ENCODE measurements at regions not wholly inside any gene's neighbourhood (a gene's known extent, or its start where the extent isn't known, plus 50 kb on each side); places are given as distances from the start of the nearest gene placed in this dataset.

DNA sequence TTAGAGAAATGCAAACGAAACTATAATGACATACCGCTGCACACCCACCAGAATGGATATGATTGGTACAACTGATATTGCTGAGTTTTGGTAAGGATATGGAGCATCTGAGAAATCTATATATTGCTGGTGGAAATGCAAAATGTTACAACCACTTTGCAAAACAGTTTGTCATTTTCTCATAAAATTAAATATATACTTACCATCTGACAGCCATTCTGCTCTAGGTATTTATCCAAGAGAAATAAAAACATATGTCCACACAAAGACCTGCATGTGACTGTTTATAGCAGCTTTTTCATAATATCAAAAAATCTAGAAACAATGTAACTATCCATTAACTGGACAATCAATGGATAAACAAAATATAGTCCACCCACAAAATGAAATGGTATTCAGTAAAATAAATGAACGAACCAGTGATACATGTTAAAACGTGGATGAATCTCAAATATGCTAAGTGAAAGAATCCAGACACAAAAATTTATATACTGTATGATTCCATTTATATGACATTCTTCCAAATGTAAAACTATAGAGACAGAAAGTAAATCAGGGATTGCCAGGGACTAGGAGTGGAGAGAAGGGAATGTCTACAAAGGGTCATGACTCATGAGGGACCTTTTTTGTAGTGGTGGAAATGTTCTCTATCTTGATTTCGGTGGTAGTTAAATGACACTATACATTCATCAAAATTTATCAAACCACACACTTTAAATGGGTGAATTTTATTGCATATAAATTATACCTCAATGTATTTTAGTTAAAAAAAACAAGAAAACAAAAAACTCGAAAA lies 312.0 kb upstream of the GLI3 start:
- TF ChIP-seq POLR2AphosphoS5 (IDR thresholded peaks at IDR 0.05; ENCODE audit: low read depth, low read length) = no peak
- no peak for TF ChIP-seq CTCF (IDR thresholded peaks at IDR 0.05)
- no peak for TF ChIP-seq EP300 (IDR thresholded peaks at IDR 0.05; ENCODE audit: borderline replicate concordance in 1 of 2, low read depth in 1 of 2, low read length in 1 of 2)
- no peak for TF ChIP-seq NRF1 (IDR thresholded peaks at IDR 0.05; ENCODE audit: low read depth, low read length)
- TF ChIP-seq, protein P1, sequence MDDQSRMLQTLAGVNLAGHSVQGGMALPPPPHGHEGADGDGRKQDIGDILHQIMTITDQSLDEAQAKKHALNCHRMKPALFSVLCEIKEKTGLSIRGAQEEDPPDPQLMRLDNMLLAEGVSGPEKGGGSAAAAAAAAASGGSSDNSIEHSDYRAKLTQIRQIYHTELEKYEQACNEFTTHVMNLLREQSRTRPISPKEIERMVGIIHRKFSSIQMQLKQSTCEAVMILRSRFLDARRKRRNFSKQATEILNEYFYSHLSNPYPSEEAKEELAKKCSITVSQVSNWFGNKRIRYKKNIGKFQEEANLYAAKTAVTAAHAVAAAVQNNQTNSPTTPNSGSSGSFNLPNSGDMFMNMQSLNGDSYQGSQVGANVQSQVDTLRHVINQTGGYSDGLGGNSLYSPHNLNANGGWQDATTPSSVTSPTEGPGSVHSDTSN (IDR thresholded peaks at IDR 0.05) = no peak
- no peak for TF ChIP-seq TAF1 (IDR thresholded peaks at IDR 0.05; ENCODE audit: borderline replicate concordance, low read depth, low read length)
- no peak for TF ChIP-seq RAD21 (IDR thresholded peaks at IDR 0.05; ENCODE audit: low read length)
- TF ChIP-seq, protein P2, sequence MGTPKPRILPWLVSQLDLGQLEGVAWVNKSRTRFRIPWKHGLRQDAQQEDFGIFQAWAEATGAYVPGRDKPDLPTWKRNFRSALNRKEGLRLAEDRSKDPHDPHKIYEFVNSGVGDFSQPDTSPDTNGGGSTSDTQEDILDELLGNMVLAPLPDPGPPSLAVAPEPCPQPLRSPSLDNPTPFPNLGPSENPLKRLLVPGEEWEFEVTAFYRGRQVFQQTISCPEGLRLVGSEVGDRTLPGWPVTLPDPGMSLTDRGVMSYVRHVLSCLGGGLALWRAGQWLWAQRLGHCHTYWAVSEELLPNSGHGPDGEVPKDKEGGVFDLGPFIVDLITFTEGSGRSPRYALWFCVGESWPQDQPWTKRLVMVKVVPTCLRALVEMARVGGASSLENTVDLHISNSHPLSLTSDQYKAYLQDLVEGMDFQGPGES (IDR thresholded peaks at IDR 0.05; ENCODE audit: low read depth, low read length) = no peak
- TF ChIP-seq TEAD4 (IDR thresholded peaks at IDR 0.05; ENCODE audit: borderline replicate concordance, insufficient read depth) = no peak
- no peak for TF ChIP-seq EZH2phosphoT487 (IDR thresholded peaks at IDR 0.05; ENCODE audit: borderline replicate concordance, low read depth)
- TF ChIP-seq, protein P3, sequence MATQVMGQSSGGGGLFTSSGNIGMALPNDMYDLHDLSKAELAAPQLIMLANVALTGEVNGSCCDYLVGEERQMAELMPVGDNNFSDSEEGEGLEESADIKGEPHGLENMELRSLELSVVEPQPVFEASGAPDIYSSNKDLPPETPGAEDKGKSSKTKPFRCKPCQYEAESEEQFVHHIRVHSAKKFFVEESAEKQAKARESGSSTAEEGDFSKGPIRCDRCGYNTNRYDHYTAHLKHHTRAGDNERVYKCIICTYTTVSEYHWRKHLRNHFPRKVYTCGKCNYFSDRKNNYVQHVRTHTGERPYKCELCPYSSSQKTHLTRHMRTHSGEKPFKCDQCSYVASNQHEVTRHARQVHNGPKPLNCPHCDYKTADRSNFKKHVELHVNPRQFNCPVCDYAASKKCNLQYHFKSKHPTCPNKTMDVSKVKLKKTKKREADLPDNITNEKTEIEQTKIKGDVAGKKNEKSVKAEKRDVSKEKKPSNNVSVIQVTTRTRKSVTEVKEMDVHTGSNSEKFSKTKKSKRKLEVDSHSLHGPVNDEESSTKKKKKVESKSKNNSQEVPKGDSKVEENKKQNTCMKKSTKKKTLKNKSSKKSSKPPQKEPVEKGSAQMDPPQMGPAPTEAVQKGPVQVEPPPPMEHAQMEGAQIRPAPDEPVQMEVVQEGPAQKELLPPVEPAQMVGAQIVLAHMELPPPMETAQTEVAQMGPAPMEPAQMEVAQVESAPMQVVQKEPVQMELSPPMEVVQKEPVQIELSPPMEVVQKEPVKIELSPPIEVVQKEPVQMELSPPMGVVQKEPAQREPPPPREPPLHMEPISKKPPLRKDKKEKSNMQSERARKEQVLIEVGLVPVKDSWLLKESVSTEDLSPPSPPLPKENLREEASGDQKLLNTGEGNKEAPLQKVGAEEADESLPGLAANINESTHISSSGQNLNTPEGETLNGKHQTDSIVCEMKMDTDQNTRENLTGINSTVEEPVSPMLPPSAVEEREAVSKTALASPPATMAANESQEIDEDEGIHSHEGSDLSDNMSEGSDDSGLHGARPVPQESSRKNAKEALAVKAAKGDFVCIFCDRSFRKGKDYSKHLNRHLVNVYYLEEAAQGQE (IDR thresholded peaks at IDR 0.05; ENCODE audit: low read depth, low read length) = no peak

All from SK-N-SH (cell line).